HG02642 (cell line): ENCODE measurements at regions not wholly inside any gene's neighbourhood (a gene's known extent, or its start where the extent isn't known, plus 50 kb on each side); places are given as distances from the start of the nearest gene placed in this dataset.

Experiments used
- ATAC-seq: cut with Tn5 transposase; IDR thresholded peaks from one replicate; pipeline ENCODE4 v1.9.1; 2021; ENCODE audit warnings: mild to moderate bottlenecking; ENCODE audit not compliant: unreplicated experiment, poor library complexity

DNA sequence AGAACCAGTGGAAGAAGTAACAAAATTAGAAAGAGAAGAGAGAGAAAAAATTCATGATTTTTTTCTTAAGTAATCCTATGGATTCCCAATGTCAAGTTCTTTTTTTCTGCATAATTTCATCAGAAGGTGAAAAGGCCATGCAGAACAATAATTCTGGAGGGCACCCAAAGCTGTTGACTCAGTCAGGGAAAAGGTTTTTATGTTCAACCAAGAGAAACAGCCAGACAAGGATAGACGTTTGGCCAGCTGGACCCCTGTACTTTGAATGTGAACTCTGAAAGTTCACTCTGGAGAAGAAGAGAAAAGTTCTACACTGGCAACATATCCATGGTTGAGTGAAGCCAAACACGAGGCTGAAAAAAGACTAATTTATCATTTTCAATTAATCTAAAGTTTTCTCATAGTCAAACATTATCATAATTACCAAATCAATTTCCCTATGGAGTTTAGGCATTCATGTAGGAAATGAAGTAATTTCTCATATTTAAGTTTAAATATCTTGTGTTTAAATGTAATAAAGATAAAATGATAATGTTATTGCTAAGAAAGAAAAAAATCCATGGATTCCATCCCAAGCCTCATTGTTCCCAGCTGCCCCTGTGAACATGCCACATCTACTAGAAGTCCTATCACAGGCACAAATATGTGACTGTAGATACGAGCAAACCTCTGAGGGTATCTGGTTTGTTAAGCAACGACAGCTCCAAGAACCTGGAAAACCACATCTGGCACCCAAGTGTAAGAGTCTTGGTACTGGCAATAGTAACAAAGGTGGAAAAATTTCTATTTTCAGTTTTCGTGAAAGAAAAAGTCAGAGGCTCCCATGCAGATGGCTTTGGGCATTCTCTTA lies 742.7 kb upstream of the ACVR2A start:
- ATAC-seq: no peak

DNA sequence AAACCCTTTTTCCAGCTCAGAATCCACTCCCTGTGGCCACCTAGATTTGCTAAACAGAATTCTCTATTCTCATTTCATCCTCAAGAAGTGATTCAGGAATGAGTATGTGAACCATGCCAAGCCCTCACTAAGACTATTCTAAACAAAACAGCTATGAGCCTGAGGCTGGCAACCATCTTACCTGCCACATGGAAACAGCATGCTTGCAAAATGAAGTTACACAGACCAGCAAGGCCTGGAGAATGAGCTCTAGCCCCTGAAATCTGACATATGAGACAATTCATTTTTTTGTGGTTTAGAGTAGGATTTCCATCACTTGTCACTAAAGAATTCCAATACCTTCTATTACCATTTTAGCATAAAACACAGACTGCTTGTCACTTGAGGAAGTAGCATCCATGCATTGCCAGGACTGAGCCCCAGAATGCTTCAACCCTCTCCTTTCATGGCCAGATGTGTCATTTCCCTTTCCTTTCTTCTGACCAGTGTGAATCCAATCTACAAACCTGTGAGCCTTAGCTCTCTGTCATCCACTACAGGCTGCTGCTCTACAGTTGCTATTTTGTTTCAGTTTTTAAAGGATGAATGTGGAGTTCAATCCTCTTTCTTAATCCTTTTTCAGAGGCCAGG lies 744.3 kb upstream of the ACVR2A start:
- no peak for ATAC-seq

DNA sequence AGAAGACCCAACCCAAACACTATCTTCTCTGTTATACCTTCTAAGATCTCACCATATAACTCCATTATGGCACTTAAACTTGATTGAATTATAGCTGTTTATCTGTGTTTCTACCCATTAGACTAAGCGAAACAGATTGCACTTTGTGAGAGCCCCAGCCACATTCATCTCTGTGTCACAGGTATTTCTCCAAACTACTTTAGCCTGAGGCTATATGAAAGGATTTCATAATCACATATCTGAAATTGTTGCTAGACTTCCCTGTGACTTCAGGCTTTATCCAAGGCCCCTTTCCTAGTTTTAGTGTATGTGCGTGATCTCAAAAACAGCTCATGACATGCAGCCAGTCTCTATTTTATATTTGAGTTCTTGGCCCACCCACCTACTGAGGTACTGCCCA lies 745.0 kb upstream of the ACVR2A start:
- ATAC-seq: no peak

DNA sequence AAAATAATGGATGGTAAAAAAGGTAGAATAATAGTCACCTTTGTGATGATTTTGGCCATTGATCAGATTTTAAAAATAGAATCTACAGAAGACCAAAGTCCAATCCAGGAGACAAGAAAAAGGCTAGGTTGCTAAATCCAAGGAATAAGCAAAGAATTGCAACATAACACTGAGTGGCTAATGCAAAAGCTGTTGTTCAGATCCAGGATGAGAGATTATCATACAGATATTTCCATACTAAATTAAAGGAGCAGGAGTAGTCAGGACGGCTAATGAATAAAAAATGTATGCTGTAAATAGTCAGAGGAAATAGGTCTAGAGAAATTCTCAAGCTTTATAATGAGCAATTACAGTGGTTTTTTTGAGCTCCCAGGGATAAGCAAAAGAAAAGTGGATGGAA lies 745.9 kb upstream of the ACVR2A start:
- no peak for ATAC-seq

DNA sequence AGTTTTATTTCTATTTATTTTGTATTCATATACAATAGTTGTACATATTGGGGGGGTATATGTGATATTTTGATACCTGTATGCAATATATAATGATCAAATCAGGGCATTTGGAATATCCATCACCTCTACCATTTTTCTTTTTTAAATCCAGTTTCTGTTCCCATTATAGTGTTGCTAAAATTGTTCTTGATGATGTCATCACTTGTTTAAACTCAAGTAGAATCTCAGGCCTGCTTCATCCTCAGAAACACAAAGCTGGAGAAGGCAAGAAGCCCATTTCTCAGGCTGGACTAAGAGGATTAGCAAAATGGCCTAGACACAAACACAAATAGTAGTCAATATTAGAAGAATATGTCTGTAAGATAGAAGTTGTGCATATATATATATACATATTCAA lies 747.1 kb upstream of the ACVR2A start:
- ATAC-seq: no peak

DNA sequence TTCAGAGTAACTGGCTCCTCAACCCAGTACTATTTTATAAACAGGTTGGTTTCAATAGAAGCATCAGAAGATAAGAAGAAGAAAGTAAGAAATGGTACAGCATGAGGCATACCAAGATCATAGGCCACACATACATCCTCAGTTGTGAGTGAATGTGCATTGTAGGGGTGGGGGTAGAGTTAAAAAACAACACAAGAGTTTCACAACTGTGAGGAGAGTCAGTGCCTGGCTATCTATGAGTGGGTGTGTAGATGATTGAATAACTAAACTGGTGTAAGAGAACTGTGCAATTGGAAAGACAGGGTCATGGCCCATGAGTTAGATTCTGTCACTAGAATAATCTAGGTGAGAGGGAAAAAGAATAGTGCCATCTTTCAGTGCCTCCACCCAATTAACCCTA lies 748.2 kb upstream of the ACVR2A start:
- ATAC-seq: no peak

DNA sequence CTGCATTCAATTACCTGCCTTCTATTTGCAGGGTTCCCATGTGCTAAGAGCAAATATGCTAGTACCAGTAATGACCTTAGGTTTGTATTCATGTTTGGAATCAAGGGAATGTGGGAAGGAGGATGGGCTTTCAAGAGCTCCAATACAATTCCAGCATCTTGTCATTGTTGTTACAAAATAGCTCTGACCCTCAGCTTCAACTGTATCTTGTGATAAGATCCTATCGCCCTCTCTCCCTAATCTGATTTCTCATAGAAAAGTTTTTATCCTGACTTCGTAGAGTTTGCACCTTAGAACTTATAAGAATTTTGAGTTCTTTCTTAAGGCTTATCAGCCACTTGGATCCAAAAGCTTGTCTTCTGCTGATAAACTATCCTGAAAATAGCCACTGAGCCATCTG lies 749.5 kb upstream of the ACVR2A start:
- ATAC-seq: no peak

DNA sequence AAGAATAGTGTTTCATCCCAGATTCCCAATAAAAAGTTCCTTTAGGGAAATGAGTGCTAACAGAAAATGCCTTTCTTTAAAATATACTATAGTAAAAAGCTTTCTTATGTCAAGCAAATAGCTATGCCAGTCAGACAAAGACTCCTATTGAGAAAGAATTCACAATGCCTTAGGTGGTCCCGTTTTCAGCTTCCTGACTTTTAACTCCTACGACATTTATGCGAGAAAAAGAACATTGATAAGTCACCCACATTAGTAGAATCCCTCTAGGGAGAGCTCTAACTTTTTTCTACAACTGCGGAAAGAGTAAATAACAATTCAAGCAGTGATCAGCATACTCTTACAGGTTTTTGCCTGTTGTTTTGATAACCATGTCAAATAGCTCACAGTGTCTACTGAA lies 750.8 kb upstream of the ACVR2A start:
- ATAC-seq: no peak

DNA sequence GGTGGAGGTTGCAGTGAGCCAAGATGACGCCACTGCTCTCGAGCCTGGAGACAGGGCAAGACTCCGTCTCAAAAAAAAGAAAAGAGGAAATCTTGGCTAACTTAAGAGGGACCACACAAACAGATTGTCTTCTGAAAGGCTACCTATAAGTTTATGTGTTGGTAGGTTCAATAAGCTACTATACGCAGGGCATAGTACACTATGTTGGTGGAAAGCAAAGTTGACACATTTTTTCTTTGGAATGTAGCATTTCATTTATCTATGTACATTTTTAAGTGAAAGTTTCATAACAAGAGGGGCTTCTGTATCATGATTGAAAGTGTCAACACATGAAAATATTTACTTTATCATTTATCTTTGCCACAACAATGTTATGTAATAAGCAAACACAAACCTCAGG lies 752.6 kb upstream of the ACVR2A start:
- ATAC-seq: no peak

DNA sequence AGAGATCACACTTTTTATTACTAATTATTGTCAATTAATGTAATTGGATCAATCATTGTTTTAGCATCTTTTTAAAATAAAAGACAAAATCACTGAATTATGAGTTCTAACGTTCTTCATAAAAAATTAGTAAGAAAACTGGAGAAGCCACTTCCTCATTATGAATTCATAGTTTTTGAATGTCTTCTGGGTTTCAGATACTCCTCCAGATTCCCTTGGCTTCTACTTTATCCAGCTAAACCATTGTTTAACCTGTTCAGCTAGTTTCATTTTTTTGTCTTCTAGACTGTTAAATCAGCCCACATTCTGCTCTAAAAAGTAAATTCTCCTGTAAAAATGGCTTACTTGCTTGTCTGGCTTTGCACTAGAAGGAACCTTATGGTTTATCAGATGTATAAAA lies 753.4 kb upstream of the ACVR2A start:
- ATAC-seq: no peak

DNA sequence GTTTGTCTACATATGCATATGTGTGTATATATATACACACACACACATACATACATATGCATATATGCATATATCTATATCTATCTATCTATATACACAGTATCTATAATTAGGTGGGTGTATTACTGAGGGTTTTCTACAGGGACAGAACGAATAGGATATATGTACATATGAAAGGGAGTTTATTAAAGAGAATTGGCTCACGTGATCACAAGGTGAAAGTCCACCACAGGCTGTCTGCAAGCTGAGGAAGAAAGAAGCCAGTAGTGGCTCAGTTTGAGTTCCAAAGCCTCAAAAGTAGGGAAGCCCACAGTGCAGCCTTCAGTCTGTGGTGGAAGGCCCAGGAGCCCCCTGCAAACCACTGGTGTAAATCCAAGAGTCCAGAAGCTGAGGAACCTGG lies 756.0 kb upstream of the ACVR2A start:
- ATAC-seq: no peak

DNA sequence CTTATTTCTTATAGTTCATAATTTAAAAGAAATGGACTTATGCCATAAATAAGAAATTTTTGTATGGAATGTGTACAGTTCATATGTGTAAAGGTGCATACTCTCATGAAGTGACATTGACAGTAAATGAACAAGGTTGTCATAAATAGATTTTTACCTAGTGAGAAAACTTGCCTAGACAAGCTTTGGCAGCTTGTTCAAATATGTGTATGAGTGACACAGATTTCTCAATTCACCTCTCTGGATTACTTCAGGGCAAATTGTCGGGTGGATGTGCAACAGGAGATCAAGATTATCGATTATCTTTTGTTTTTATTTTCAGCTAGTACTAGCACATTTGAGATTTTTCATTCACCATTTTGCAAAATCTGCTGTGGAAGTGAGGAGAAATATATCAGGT lies 758.1 kb upstream of the ACVR2A start:
- no peak for ATAC-seq

DNA sequence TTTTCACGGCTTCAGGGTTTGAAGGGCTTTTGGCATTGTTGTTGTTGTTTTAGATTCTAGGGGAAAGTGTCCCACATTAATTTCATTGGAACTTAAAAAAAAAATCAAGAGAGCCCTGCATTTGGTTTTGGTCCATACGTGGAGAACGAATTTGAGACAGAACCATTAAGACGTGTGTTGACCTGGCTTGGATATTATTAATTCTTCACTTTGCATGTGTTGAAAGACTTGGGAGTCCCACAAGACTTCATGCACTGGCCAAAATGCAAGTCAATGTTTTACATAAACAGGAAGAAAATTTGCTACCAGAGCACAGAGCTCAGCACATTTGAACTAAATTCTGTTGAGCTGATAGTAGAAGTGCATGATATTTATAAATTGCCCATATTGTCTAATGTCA lies 761.2 kb upstream of the ACVR2A start:
- no peak for ATAC-seq

DNA sequence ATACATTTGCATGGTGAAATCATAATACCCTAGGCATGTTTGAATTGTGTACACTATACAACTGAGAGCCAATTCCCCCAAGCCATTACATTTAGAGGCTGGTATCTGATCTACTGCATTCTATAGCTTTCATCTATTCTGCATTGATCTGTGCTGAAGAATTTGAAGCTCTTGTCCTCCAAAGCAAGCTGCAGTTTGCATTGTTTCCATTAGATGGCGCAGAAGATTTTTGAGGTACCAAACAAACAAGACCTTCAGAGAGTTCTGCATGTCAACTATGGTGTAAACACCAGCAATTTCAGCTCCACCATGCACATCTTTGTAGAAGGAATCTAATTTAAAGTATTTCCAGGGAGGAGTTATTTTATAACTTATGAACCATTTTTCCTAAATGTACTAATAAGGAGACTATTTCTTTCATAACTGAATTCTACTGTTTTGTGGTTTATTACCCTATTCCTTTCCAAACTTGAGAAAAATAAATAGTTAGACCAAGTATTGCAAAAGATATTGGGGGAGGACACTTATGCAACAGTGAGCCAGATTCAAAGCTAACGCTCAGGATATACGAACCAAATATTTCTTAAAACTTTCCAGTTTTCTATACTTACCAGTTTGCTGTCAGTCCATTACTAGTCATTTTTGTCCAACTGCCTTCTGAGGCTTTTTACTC lies 761.8 kb upstream of the ACVR2A start:
- peak; percentile 79 for ATAC-seq

DNA sequence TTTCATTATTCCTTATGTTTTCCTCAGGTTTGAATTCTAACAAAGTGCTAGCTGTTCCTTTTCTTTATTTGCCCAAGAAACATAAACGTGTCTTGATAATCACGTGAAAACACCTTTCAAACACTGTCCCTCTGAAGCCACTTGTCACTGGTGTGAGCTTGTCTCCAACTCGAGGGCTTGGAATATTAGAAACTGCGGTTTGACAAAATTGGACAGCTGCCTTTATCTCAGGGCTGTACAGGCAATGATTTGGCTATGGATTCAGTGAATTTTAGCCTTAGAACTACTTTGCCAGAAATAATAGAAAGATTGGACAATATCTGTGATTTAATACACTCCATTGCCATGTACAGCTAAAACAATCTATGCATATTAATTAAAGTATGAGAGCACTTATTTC lies 763.0 kb upstream of the ACVR2A start:
- no peak for ATAC-seq

DNA sequence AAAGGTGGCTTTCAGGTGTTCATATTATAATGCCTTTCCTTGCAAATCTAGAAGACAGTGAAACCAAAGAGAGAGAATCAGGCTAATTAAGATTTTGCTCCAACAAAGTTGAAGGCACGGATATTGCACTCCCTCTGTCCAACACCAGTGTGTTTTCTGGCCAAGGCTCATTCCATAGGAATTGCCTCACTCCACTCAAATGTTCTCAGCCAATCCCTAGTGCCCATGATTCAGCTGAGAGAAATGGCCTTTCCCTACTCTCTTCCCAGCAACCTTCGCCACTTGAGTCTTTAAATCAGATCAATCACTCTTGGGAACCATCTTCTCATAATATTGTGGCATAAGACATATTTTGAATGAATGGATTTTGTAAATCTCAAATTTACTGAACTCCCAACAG lies 768.2 kb upstream of the ACVR2A start:
- ATAC-seq: no peak

DNA sequence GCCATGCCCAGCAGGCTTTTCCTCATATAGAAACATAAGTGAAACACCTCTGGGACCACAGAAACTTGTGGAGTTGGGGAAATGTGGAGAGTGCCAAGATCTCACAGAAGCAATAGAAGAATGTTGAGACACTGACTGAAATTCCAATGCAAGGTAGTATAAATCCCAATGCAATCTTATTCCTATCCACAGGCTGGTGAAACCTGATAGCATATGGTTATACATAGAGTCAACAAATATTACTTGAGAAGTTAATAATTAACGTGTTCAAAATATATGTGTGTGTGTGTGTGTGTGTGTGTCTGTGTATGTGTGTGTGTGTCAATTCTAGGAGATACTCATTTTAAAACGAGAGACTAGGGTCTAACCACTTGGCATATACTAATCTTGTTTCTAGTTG lies 776.8 kb upstream of the ACVR2A start:
- ATAC-seq: no peak

DNA sequence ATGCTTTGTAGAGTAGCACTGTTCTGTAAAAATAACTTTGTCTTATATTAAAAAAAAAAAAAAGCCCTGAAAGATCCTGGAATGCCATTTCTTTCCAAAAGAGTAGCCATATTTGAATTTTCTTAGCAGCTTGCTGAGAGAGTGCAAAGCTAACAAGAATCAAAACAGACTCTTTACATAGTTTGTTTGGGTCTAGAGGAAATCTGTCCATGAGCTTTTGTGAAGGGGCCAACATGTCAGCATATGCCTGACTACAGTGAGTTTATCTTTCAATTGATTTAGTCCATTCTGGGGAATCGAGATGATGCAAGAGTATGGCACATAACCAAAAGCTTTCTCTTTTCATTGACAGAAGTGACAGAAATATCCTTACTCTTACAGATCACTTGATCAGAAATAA lies 777.7 kb upstream of the ACVR2A start:
- ATAC-seq: no peak

DNA sequence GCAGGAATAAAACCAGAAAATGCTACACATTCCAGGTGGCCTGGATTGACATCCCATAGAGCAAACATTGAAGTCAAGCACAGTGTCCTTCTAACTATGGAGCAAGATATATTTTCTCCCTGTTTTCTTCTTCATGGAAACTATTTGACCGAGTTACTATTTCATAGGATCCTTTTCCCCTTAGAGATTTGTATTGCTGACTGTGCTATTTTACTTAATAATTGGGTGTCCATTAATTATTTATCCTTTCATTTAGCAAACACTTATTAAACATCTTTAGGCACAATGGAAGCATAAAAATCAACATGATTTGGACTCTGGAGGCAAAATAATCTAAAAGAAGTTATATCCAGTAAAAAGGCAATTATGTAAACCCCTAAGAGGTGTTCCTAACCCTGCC lies 782.8 kb upstream of the ACVR2A start:
- ATAC-seq: no peak

DNA sequence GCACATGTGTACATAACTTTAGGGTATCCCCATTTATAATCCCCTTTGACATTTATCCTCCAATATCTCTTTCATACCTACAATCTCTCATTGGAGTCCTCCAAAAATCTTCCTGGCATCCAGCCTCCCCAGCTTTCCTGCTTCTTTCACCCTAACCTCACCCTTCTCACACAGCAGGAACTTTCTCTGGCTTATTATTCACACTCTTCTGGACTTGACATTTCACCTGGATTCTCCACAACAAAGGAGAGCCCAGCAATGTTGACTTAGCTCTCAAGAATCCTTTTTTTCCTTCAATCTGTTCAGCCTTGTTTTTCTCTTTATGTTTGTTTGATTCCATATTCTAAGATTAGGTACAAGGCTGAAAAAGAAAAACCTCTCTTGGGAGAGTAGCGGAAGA lies 783.6 kb upstream of the ACVR2A start:
- ATAC-seq: no peak

DNA sequence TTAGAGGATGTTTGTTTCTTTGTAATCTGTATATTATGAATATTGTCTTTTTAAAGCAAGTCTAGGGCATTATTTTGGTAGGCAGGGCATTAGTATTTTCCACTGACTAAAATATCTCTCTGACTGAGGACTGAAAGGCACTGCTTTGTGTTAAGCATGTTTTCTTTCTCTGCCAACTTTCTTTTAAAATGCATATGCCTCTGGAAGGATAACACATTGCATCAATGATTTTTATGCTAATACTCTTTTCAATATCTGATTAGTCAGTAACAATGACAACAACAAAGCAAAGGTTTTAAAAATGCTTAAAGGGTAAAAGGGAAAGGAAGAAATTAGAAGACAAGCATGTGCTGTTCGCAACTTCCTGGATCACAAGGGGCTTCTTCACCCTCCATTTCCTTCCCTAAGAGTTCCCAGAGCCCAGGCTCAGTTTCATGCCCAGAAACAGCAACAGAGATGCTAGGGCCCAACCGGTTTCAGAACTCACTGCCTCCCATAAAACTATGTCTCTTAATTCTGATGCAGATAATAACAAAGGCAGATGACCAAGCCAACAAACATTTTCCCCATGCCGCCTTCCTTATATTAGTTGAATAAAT lies 786.8 kb upstream of the ACVR2A start:
- no peak for ATAC-seq
